ENCODE measurements at regions not wholly inside any gene's neighbourhood (a gene's known extent, or its start where the extent isn't known, plus 50 kb on each side); places are given as distances from the start of the nearest gene placed in this dataset.
A peak's percentile ranks its signal among the peaks of the same experiment; 100 is the strongest.

GRCh38 chr6:27545271-27546046 is 72.6 kb upstream of the ZNF184 start:
- TF ChIP-seq, protein P1, sequence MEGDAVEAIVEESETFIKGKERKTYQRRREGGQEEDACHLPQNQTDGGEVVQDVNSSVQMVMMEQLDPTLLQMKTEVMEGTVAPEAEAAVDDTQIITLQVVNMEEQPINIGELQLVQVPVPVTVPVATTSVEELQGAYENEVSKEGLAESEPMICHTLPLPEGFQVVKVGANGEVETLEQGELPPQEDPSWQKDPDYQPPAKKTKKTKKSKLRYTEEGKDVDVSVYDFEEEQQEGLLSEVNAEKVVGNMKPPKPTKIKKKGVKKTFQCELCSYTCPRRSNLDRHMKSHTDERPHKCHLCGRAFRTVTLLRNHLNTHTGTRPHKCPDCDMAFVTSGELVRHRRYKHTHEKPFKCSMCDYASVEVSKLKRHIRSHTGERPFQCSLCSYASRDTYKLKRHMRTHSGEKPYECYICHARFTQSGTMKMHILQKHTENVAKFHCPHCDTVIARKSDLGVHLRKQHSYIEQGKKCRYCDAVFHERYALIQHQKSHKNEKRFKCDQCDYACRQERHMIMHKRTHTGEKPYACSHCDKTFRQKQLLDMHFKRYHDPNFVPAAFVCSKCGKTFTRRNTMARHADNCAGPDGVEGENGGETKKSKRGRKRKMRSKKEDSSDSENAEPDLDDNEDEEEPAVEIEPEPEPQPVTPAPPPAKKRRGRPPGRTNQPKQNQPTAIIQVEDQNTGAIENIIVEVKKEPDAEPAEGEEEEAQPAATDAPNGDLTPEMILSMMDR (IDR thresholded peaks at IDR 0.05) = no peak
- TF ChIP-seq ZFP36 (IDR thresholded peaks at IDR 0.05; ENCODE audit: borderline replicate concordance, partially characterized antibody) (no peak), CEBPB (IDR thresholded peaks at IDR 0.05) (peak in 1 of 2 experiments; percentile 47; a peak in 1 of 4 replicates), ZC3H11A (IDR thresholded peaks at IDR 0.05) (no peak)
- TF ChIP-seq, protein P2, sequence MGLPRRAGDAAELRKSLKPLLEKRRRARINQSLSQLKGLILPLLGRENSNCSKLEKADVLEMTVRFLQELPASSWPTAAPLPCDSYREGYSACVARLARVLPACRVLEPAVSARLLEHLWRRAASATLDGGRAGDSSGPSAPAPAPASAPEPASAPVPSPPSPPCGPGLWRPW (IDR thresholded peaks at IDR 0.05) = no peak
